ENCODE measurements at regions not wholly inside any gene's neighbourhood (a gene's known extent, or its start where the extent isn't known, plus 50 kb on each side); places are given as distances from the start of the nearest gene placed in this dataset.
A peak's percentile ranks its signal among the peaks of the same experiment; 100 is the strongest.
"Not testable (repeated sequence)": the region's sequence is repeated elsewhere in the genome, so short reads cannot be mapped to it uniquely, and the experiment has no call there.

DNA sequence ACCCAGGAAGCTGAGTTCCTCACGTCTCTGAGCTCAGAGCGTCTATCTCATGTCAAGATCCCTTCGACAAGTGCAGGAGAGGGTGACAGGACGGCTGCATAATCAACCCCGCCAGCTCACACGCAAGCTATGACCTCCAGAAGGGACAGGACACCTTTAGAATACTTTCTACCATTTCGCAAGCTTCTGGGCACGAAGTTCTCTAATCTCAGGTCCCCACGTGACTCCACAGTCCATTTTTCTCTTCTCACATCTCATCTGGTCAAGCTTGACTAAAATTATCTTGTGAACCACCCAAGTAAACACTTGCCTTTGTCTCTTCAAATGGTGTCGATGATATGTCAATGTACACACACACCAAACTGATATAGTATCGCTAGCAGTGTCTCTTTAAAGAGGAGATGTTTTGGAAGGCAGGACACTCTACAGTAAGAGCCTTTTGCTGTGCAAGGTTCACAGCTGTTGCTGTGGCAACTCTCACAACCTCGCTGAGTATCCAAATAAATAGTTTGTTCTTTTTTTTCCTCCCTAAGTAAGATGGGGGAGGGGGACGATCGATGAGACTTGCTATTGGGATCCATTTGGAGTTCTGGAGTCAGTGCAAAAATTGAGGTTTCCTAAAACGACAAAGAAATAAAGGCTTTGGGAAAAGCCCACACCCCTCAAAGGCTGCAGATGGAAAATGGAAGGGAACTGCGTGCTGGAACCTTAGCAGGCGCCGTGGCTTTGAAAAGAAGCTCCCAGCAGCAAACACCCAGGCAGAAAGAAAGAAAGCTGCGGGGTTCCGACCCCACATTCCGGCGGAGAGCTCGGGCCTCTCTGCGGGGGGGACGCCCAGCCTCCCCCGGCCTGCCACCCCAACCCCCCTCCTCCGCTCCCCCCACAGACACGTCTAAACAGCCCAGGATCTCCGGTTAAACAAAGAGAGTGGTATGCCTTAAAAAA, 215.4 kb upstream of the UBASH3B start:
- DNase-seq = no peak

- no peak for DNase-seq
Measured at GRCh38 chr11:122436188-122436555, 219.3 kb upstream of the UBASH3B start.

GRCh38 chr11:122435540-122436187, 219.9 kb upstream of the UBASH3B start:
- no peak for DNase-seq

DNA sequence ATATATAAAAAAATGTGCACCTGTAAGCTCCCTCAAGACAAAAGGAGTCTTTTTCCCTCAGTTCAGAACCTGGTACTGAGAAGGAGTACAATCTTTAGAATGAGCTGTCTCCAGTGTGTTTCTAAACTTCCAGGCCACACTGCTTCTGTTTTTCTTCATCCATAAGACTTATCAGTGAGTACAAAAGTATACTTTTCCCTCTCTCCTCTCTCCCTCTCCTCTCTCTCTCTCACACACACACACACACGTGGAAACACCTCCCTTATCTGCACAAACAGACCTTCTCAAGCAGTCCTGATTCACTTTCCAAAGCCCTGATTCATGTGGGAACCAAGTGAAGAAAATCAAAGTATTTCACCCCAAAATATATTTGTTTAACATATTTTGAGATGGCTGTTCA, 220.7 kb upstream of the UBASH3B start:
- no peak for DNase-seq

GRCh38 chr11:122430490-122430889, 225.0 kb upstream of the UBASH3B start:
- no peak for DNase-seq

- DNase-seq = no peak
Measured at GRCh38 chr11:122426073-122426472, 229.4 kb upstream of the UBASH3B start.

GRCh38 chr11:122424636-122425035, 230.9 kb upstream of the UBASH3B start:
- DNase-seq = no peak

DNA sequence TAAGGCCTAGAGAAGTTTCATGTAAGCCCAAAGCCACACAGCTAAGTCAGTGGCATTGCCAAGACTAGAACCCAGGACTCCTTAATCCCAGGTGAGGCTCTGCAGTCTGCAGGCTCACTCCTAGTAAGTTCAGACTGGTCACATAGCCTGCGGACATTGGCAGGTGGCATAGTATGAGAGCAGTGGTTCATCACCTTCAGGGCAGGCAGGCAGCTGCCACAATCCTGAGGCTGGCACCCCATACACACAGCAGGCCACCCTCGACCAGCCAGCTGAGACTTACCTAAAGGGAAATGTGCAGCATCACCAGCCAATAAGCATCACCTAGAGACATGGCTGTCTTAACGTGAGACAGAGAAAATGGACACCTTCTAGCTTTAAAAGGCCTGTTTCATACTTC, 231.6 kb upstream of the UBASH3B start:
- DNase-seq = no peak

DNA sequence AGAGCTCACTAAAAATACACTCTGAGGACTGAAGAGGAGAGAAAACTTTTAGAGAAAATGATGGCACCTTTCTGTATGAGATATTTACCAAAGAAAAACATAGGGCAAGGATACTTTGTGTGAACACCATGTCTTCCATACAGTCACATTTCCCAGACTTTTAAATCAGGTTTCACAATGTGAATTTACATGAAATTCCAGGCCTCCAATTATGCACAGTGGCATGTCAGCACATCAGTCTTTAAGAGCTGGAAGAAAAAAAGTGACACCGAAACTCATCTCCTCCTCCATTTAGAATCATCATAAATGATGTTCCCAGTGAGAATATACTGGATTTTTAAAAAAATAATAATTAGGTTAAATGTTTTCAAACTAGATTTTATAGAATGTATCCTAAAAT, 232.2 kb upstream of the UBASH3B start:
- no peak for DNase-seq

DNA sequence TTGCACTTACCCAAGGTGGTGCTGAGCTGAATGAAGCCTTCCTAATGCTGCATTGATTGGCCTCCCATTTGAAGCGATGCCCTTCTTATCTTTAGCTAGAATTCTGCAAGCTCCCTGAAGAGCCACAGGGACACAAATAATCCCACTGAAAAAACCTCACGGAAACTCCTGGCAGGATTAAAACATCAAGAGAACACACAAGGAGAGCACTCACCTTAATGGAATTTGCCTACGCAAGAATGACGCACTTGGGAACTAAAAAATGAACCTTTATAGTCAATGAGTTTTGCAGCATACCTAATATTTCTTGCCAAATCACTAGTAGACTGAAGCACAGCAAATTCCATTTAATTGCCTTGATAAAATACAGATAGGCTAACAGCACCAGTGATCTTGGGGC, 232.8 kb upstream of the UBASH3B start:
- DNase-seq = no peak

DNA sequence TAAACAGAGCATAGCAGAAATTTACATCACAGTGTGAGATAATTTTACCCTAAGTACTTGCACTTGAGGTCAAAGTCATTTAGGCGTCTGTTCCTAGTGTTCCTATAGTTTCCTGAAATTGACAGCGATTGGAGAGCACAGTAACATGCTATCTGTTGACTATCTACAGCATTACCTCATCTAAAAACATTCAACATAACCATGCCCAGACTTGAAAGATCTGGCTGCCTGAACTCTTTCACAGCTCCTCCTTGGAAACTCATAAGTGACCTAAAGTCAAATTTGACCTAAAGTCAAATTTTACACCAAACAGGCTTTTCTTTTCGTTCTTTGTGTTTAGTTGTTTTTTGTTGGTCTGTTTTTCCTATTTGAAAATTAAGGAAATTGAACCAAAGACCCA, 233.8 kb upstream of the UBASH3B start:
- no peak for DNase-seq

- DNase-seq = no peak
Measured at GRCh38 chr11:122418032-122418431, 237.5 kb upstream of the UBASH3B start.

DNA sequence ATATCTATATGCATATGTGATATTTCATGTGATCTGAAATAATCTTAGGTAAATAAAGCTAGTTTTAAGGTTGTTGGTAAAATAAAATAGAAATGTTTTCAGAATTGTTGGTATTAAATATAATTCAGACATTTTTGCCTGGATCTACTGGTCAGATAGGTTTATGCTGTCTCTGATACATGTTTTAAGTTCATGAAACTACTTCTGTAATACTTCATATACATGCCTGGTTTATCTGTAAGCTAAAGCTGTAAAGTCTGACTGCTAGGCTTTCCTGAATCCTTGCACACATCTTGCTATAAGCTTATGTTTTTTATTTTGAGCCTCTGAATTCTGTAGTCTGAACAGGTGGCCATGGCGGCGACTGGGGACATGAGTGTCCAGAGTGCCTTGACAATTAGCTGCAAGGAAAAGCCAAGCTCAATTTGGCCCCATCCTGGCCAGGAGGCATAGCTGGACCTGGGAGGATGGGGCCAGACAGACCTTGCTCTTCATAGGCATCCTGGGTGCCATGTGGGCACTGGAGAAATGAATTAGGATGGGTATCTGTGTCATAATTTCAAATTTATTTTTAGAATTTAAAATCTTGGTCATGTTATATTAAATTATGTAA, 241.0 kb upstream of the UBASH3B start:
- DNase-seq = no peak

DNA sequence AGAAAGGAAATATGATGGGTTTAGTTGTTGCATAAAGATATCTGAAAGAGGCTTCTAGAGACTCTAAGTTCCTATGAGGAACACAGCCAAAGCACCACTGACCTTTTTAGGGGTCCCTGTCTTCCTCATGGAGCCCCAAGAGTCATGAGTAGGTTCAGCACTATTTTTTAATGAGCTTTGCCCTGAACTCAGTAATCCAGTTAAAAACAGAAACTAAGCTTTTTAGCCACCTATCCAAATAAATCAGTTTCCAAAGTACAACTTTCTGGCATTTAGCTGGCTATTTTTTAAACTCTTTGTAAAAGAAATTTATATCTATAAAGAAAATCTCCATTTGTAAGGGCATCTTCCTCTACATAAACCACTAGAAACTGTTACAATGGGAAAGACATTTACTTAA, 241.8 kb upstream of the UBASH3B start:
- DNase-seq = no peak

DNA sequence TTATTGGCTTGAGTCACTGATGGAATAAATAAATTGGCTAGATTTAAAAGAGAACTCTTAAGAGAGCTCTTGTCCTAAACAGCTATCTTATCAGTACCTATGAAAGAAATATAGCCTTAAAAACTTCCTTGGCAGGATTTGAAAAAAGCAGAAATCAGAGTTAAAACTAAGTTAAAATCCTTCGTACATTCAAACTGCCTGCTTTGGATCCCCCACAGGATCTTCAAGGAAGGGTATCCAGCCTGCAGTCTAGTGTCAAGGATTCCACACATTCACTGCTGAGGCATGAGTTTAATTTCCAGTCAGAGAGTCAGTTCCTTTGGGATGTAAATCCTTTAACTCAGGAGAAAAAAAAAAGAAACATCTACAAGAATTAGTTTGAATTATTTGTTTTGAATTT, 242.9 kb upstream of the UBASH3B start:
- DNase-seq = no peak

DNA sequence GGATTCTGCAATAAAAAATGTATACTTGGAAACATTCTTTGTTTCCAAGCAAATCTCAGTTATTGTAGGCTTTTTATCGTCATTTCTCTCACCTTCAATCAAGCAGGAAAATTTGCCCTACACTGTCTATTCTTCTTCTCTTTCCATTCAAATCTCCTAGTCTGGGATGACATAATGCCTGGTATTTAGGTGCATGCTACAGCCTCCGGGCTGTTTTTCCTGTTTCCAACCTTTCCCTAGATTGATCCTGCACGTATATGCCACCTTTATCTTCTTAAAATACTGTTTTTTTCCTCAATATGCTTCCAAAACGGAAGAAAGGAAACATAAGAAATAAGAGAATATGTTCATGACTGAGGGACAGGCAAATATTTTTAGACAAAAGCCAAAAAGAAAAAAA, 249.1 kb upstream of the UBASH3B start:
- no peak for DNase-seq

- no peak for DNase-seq
Measured at GRCh38 chr11:122405547-122406341, 249.8 kb upstream of the UBASH3B start.

DNA sequence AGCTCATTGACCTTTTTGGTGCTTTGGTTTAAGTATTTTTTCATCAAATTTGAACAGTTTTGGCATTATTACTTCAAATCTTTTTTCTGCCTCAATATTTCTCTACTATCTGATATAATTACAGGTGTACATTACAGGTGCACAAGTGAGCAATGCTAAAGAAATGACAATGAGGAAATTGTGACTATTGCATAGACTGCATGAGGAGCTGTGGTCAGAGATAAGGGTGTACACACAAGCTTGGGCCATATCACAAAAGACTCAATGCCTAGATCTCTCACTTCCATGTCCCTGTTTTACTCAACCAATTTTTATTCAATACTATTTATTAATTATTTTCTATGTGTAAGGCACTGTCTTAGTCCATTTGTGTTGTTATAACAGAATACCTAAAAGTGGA, 251.0 kb upstream of the UBASH3B start:
- no peak for DNase-seq

DNA sequence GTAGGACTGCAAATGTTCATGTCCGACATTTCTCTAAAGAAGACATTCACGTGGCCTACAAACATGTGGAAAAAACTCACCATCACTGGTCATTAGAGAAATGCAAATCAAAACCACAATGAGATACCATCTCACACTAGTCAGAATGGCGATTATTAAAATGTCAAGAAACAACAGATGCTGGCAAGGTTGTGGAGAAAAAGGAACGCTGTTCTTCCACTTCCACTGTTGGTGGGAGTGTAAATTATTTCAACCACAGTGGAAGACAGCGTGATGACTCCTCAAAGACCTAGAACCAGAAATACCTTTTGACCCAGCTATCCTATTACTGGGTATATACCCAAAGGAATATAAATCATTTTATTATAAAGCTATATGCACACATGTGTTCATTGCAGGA, 253.9 kb upstream of the UBASH3B start:
- DNase-seq = not testable (repeated sequence)

- DNase-seq = no peak
Measured at GRCh38 chr11:122399375-122399774, 256.1 kb upstream of the UBASH3B start.

DNA sequence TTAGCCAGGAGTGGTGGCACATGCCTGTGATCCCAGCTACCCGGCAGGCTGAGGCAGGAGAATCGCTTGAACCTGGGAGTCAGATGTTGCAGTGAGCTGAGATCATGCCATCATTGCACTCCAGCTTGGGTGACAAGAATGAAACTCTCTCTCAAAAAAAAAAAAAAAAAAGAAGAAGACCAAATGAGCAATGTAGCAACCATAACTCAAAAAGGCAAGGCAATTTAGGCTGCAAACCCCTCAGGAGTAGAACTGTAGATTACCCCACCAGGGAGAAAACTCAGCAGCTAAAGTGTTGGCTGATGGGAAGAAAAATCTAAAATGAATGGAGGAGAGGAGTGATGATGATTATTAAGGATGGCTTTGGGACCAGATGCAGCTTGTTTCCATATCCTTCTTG, 256.7 kb upstream of the UBASH3B start:
- no peak for DNase-seq

DNA sequence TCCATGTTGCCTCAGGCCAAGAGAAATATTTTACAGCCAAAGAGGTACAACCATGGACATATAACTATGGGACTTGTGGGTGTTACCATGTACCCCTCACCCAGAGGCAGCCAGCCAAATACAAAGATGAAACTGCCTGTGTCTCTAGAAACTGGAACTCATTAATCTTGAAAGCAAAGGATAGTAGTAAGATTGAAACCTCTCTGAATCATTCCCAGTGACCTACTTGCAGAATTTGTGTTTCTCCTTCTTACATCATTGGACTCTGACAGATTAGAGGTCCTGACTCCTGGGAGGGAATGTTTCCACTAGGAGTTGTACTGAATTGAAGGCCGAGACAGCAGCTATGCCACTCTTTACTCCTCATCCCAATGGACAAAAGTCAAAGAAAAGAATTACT, 257.4 kb upstream of the UBASH3B start:
- peak; percentile 26 for DNase-seq

DNA sequence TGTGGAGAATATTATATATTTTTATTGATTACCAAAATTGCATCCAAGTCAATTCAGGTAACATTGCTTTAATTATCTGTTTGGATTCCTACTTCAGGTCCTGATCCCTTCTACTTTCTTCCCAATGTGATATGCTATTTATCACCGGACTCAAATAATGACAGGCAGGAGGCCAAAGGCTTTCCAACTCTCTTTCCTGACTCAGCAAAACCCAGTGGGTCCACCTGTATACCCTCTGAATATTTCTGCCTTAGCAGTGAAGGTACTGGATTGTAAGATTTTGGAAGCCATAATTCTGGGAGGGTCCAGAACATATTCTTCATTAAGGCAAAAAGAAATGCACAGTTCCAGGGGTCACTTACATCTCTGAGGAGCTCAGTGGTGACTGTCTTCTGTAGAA, 260.2 kb upstream of the UBASH3B start:
- no peak for DNase-seq
